AG08396 (cell line): ENCODE measurements at regions not wholly inside any gene's neighbourhood (a gene's known extent, or its start where the extent isn't known, plus 50 kb on each side); places are given as distances from the start of the nearest gene placed in this dataset.
"Not testable (repeated sequence)": the region's sequence is repeated elsewhere in the genome, so short reads cannot be mapped to it uniquely, and the experiment has no call there.

ENCODE experiments used
- DNase-seq: peaks from one replicate; pipeline ENCODE4 v3.0.0; 2012; ENCODE audit warnings: low spot score, mixed read lengths

- DNase-seq = no peak
Observed at GRCh38 chr1:166616206-166616605, 223.1 kb upstream of the POGK start.

GRCh38 chr1:166626711-166627110 lies 212.6 kb upstream of the POGK start:
- no peak for DNase-seq

GRCh38 chr1:166627558-166627957 lies 211.7 kb upstream of the POGK start:
- DNase-seq = no peak

- DNase-seq = no peak
Observed at GRCh38 chr1:166628259-166628658, 211.0 kb upstream of the POGK start.

GRCh38 chr1:166629946-166630345 lies 209.3 kb upstream of the POGK start:
- no peak for DNase-seq

- DNase-seq = no peak
Observed at GRCh38 chr1:166630369-166630768, 208.9 kb upstream of the POGK start.

GRCh38 chr1:166638137-166638536 lies 201.1 kb upstream of the POGK start:
- DNase-seq = no peak

GRCh38 chr1:166657228-166657627 lies 182.0 kb upstream of the POGK start:
- DNase-seq = not testable (repeated sequence)

- not testable (repeated sequence) for DNase-seq
Observed at GRCh38 chr1:166666790-166667189, 172.5 kb upstream of the POGK start.

GRCh38 chr1:166667600-166667999 lies 171.7 kb upstream of the POGK start:
- DNase-seq = not testable (repeated sequence)

- DNase-seq = no peak
Observed at GRCh38 chr1:166671627-166672026, 167.6 kb upstream of the POGK start.

- no peak for DNase-seq
Observed at GRCh38 chr1:166673722-166674121, 165.6 kb upstream of the POGK start.

- no peak for DNase-seq
Observed at GRCh38 chr1:166675213-166675612, 164.1 kb upstream of the POGK start.

GRCh38 chr1:166676981-166677380 lies 162.3 kb upstream of the POGK start:
- DNase-seq = no peak

GRCh38 chr1:166679369-166679768 lies 159.9 kb upstream of the POGK start:
- no peak for DNase-seq

- DNase-seq = no peak
Observed at GRCh38 chr1:166682588-166682987, 156.7 kb upstream of the POGK start.

- DNase-seq = not testable (repeated sequence)
Observed at GRCh38 chr1:166684669-166685068, 154.6 kb upstream of the POGK start.

- DNase-seq = no peak
Observed at GRCh38 chr1:166685200-166685599, 154.1 kb upstream of the POGK start.

- DNase-seq = not testable (repeated sequence)
Observed at GRCh38 chr1:166685891-166686290, 153.4 kb upstream of the POGK start.

GRCh38 chr1:166690596-166690995 lies 148.7 kb upstream of the POGK start:
- DNase-seq = not testable (repeated sequence)

- DNase-seq = no peak
Observed at GRCh38 chr1:166691476-166691875, 147.8 kb upstream of the POGK start.

GRCh38 chr1:166692346-166692745 lies 146.9 kb upstream of the POGK start:
- DNase-seq = no peak

- DNase-seq = no peak
Observed at GRCh38 chr1:166693158-166693557, 146.1 kb upstream of the POGK start.

GRCh38 chr1:166693673-166694297 lies 145.5 kb upstream of the POGK start:
- no peak for DNase-seq
